CD14-positive monocyte (primary cell): ENCODE measurements at regions not wholly inside any gene's neighbourhood (a gene's known extent, or its start where the extent isn't known, plus 50 kb on each side); places are given as distances from the start of the nearest gene placed in this dataset.

Source experiments
- DNase-seq, 3 donors: peaks; one replicate each; pipeline ENCODE4 v3.0.0-alpha.2; 2011 to 2022
- H2AFZ ChIP-seq: 2 replicates; pipeline ENCODE4 v1.6.0; 2012; ENCODE audit warnings: mild to moderate bottlenecking, low read depth, low read length, inconsistent platforms; ENCODE audit not compliant: insufficient read depth, poor library complexity, severe bottlenecking
- H3K27ac ChIP-seq, 2 donors: 1 replicate in 1 of 2; 2 replicates in 1 of 2; pipeline ENCODE4 v1.5.1; 2012 to 2013; ENCODE audit warnings: low read length in 2 of 2, control low read depth in 1 of 2, inconsistent platforms in 1 of 2, low read depth in 1 of 2, mild to moderate bottlenecking in 1 of 2
- H3K27me3 ChIP-seq, 2 donors: one replicate each; pipeline versions ENCODE4 v1.6.0 to v1.6.1; 2011 to 2013; ENCODE audit warnings: low read length in 2 of 2; ENCODE audit not compliant: control insufficient read depth in 2 of 2, insufficient read depth in 2 of 2
- H3K36me3 ChIP-seq, 2 donors: replicated peaks in 1 of 2; 1 replicate in 1 of 2; 2 replicates in 1 of 2; pipeline versions ENCODE4 v1.5.1 to v1.6.1; 2012 to 2013; ENCODE audit warnings: low read length in 2 of 2, control low read depth in 1 of 2, inconsistent platforms in 1 of 2, mild to moderate bottlenecking in 1 of 2; ENCODE audit not compliant: insufficient read depth in 2 of 2, control insufficient read depth in 1 of 2
- H3K4me1 ChIP-seq, 2 donors: 1 replicate in 1 of 2; 2 replicates in 1 of 2; pipeline versions ENCODE4 v1.5.1 to v1.6.1; 2012 to 2013; ENCODE audit warnings: low read length in 2 of 2, control low read depth in 1 of 2, inconsistent platforms in 1 of 2, mild to moderate bottlenecking in 1 of 2, moderate library complexity in 1 of 2; ENCODE audit not compliant: insufficient read depth in 2 of 2, control insufficient read depth in 1 of 2
- H3K4me2 ChIP-seq: replicated peaks from 2 replicates; pipeline ENCODE3; 2012; ENCODE audit warnings: low read length, moderate library complexity, mild to moderate bottlenecking; ENCODE audit not compliant: poor library complexity, severe bottlenecking; ENCODE audit errors: extremely low read depth
- H3K4me3 ChIP-seq, 3 experiments: fragments of 200-600 bp in 1 of 3; sonication (generic) in 1 of 3; replicated peaks in 1 of 3; 1 replicate in 2 of 3; 2 replicates in 1 of 3; pipeline ENCODE4 v1.5.1; 2011 to 2013; ENCODE audit warnings: low read length in 3 of 3, mild to moderate bottlenecking in 3 of 3, control low read depth in 2 of 3, low read depth in 2 of 3, inconsistent platforms in 1 of 3, moderate library complexity in 1 of 3
- H3K79me2 ChIP-seq: 2 replicates; pipeline ENCODE4 v1.6.0; 2012; ENCODE audit warnings: mild to moderate bottlenecking, control low read depth, inconsistent platforms, low read length, moderate library complexity; ENCODE audit not compliant: insufficient read depth
- H3K9ac ChIP-seq: 2 replicates; pipeline ENCODE4 v1.6.0; 2017; ENCODE audit warnings: low read length, mild to moderate bottlenecking; ENCODE audit not compliant: insufficient read depth, poor library complexity, severe bottlenecking
- H3K9me3 ChIP-seq, 2 donors: replicated peaks in 1 of 2; 1 replicate in 1 of 2; 2 replicates in 1 of 2; pipeline versions ENCODE4 v1.5.1 to v1.6.1; 2012 to 2013; ENCODE audit warnings: low read length in 2 of 2, control low read depth in 1 of 2; ENCODE audit not compliant: control insufficient read depth in 1 of 2, insufficient read depth in 1 of 2
- H4K20me1 ChIP-seq: 2 replicates; pipeline ENCODE4 v1.6.0; 2012; ENCODE audit warnings: mild to moderate bottlenecking, low read length, control low read depth, moderate library complexity; ENCODE audit not compliant: insufficient read depth
- H3K27ac Mint-ChIP-seq, 7 donors: one replicate each; pipeline ENCODE4 v1.8.0; 2020; ENCODE audit warnings: mild to moderate bottlenecking in 7 of 7, mixed read lengths in 7 of 7, moderate library complexity in 6 of 7, inconsistent platforms in 2 of 7
- H3K27me3 Mint-ChIP-seq, 3 donors: one replicate each; pipeline ENCODE4 v1.8.0; 2021 to 2022; ENCODE audit warnings: low read depth in 3 of 3, mild to moderate bottlenecking in 3 of 3, mixed read lengths in 3 of 3, moderate library complexity in 3 of 3, inconsistent platforms in 1 of 3
- H3K36me3 Mint-ChIP-seq, 2 donors: one replicate each; pipeline ENCODE4 v1.8.0; 2020; ENCODE audit warnings: mixed read lengths in 2 of 2, inconsistent platforms in 1 of 2, mild to moderate bottlenecking in 1 of 2
- H3K4me1 Mint-ChIP-seq: one replicate; pipeline ENCODE4 v1.8.0; 2020; ENCODE audit warnings: mild to moderate bottlenecking, mixed read lengths
- H3K4me3 Mint-ChIP-seq, 2 donors: one replicate each; pipeline ENCODE4 v1.8.0; 2020; ENCODE audit warnings: mild to moderate bottlenecking in 2 of 2, mixed read lengths in 2 of 2, moderate library complexity in 1 of 2
- H3K9me3 Mint-ChIP-seq, 7 donors: one replicate each; pipeline ENCODE4 v1.8.0; 2020 to 2022; ENCODE audit warnings: mixed read lengths in 7 of 7, mild to moderate bottlenecking in 6 of 7, moderate library complexity in 6 of 7, inconsistent platforms in 2 of 7
- CTCF ChIP-seq: fragments of 200-600 bp; IDR thresholded peaks from one replicate; pipeline ENCODE4 v1.8.0; 2022; ENCODE audit warnings: antibody characterized with exemption, mild to moderate bottlenecking
- WGBS: methylation state at CpG from one replicate; pipeline ENCODE4 v1.1.5; 2013; ENCODE audit warnings: missing lambda C conversion rate; ENCODE audit not compliant: insufficient coverage; 5-methylcytosine and 5-hydroxymethylcytosine counted together
- intact Hi-C, 2 donors: fragments of 100-400 bp; cut with micrococcal nuclease; formaldehyde crosslinking; loops; one replicate each; pipeline versions ENCODE4 v1.15.0 to v1.15.1; 2023

GRCh38 chr6:74997646-74998045 lies 208.2 kb downstream of the COL12A1 start:
- no peaks in the 10 kb centered on the region for H3K36me3 Mint-ChIP-seq

DNA sequence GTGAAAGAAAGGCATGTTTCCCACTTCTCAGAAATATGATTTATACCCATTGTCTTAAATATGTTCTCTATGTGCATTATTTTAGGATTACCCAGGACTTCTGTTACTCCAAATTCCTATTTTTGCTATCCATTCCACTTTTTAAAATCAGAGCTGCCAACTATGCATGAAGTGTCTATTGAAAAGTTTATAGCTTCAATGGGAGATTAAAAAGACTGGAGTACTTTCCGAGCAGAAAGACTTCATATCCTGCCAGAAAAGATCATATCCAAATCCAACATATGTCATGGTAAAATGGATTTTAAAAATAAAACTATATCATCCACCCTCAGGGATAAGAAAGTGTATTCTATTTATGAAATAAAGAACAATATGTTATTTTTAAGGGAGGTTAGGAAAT lies 212.7 kb downstream of the COL12A1 start:
- Histone ChIP-seq H3K9ac (no peak overlapping the region), H3K4me2 (no peak overlapping the region), H3K36me3 (no peaks in the 10 kb centered on the region), H3K4me3 (no peak overlapping the region), H3K9me3 (no peaks in the 10 kb centered on the region), H3K79me2 (no peaks in the 10 kb centered on the region), H2AFZ (no peak overlapping the region), H3K27me3 (no peaks in the 10 kb centered on the region), H3K4me1 (no peaks in the 10 kb centered on the region), H3K27ac (no peak overlapping the region), H4K20me1 (no peaks in the 10 kb centered on the region)
- peaks cover 0 to 5% (median 2%) of the 10 kb centered on the region in 3 donors for H3K27me3 Mint-ChIP-seq
- no peaks in the 10 kb centered on the region for H3K36me3 Mint-ChIP-seq
- TF ChIP-seq CTCF, result no peak
- no peaks in the 10 kb centered on the region for H3K4me1 Mint-ChIP-seq
- no peak overlapping the region for H3K27ac Mint-ChIP-seq
- H3K9me3 Mint-ChIP-seq, result peaks cover 0 to 1% (median 0%) of the 10 kb centered on the region in 7 donors
- WGBS, result no CpG with 5 or more reads among the region's 1 CpG
- no peak overlapping the region for H3K4me3 Mint-ChIP-seq
- DNase-seq, result no peak
- intact Hi-C loops, result no loop called here

More at GRCh38 chr6:74997646-74998045, 208.2 kb downstream of the COL12A1 start:
- H3K4me1 Mint-ChIP-seq, result no peaks in the 10 kb centered on the region
- WGBS, result 100% methylated on average over 1 of the region's 1 CpG
- no peak for DNase-seq
- Histone ChIP-seq H3K27ac (no peak overlapping the region), H3K9me3 (no peaks in the 10 kb centered on the region), H2AFZ (no peak overlapping the region), H3K9ac (no peak overlapping the region), H3K36me3 (no peaks in the 10 kb centered on the region), H3K79me2 (no peaks in the 10 kb centered on the region), H3K27me3 (no peaks in the 10 kb centered on the region), H3K4me2 (no peak overlapping the region), H3K4me3 (no peak overlapping the region), H4K20me1 (no peaks in the 10 kb centered on the region), H3K4me1 (no peaks in the 10 kb centered on the region)
- H3K9me3 Mint-ChIP-seq, result peaks cover 0 to 4% (median 1%) of the 10 kb centered on the region in 7 donors
- H3K4me3 Mint-ChIP-seq, result no peak overlapping the region
- H3K27me3 Mint-ChIP-seq, result peaks cover 0 to 5% (median 2%) of the 10 kb centered on the region in 3 donors
- TF ChIP-seq CTCF, result no peak
- intact Hi-C loops, result no loop called here
- no peak overlapping the region for H3K27ac Mint-ChIP-seq
